Endodermal cell (in vitro differentiated cells): ENCODE measurements at regions not wholly inside any gene's neighbourhood (a gene's known extent, or its start where the extent isn't known, plus 50 kb on each side); places are given as distances from the start of the nearest gene placed in this dataset.

ENCODE experiments used
- DNase-seq: peaks from one replicate; pipeline ENCODE4 v3.0.0-alpha.2; 2017
- H3K27ac ChIP-seq: 2 replicates; pipeline ENCODE4 v1.5.1; 2013; ENCODE audit warnings: mild to moderate bottlenecking, low read depth, low read length, moderate library complexity
- H3K27me3 ChIP-seq: 2 replicates; pipeline ENCODE4 v1.6.1; 2013; ENCODE audit warnings: mild to moderate bottlenecking, low read length, moderate library complexity; ENCODE audit not compliant: insufficient read depth, control insufficient read depth, poor library complexity, severe bottlenecking
- H3K36me3 ChIP-seq: 2 replicates; pipeline ENCODE4 v1.7.0; 2013; ENCODE audit warnings: mild to moderate bottlenecking, low read length, moderate library complexity; ENCODE audit not compliant: control insufficient read depth, insufficient read depth
- H3K4me1 ChIP-seq: one replicate; pipeline ENCODE4 v1.7.0; 2013; ENCODE audit warnings: low read length; ENCODE audit not compliant: control insufficient read depth, insufficient read depth
- H3K4me3 ChIP-seq: 2 replicates; pipeline ENCODE4 v1.5.1; 2013; ENCODE audit warnings: mild to moderate bottlenecking, low read length, moderate library complexity
- H3K9ac ChIP-seq: 2 replicates; pipeline ENCODE4 v1.6.1; 2013; ENCODE audit warnings: mild to moderate bottlenecking, low read length, moderate library complexity; ENCODE audit not compliant: poor library complexity, severe bottlenecking; ENCODE audit errors: extremely low read depth
- H3K9me3 ChIP-seq: 2 replicates; pipeline ENCODE4 v1.6.1; 2013; ENCODE audit warnings: mild to moderate bottlenecking, low read length, moderate library complexity; ENCODE audit not compliant: control insufficient read depth
- H3K27ac Mint-ChIP-seq: 2 replicates; pipeline ENCODE4 v1.8.0; 2020; ENCODE audit warnings: mixed read lengths
- H3K27me3 Mint-ChIP-seq: 2 replicates; pipeline ENCODE4 v1.8.0; 2021; ENCODE audit warnings: mild to moderate bottlenecking, mixed read lengths; ENCODE audit not compliant: insufficient read depth
- H3K36me3 Mint-ChIP-seq: 2 replicates; pipeline ENCODE4 v1.8.0; 2020; ENCODE audit warnings: low read depth, mixed read lengths
- H3K4me1 Mint-ChIP-seq: 2 replicates; pipeline ENCODE4 v1.8.0; 2020; ENCODE audit warnings: mixed read lengths
- H3K4me3 Mint-ChIP-seq: 2 replicates; pipeline ENCODE4 v1.8.0; 2020; ENCODE audit warnings: mild to moderate bottlenecking, moderate library complexity, mixed read lengths
- H3K9me3 Mint-ChIP-seq: 2 replicates; pipeline ENCODE4 v1.8.0; 2020; ENCODE audit warnings: mild to moderate bottlenecking, mixed read lengths
- WGBS, 2 experiments: methylation state at CpG; one replicate each; pipeline versions ENCODE4 v1.1.5 to v1.1.7; 2013; ENCODE audit warnings: missing lambda C conversion rate in 2 of 2, mixed read lengths in 1 of 2; ENCODE audit not compliant: insufficient coverage in 1 of 2, insufficient read length in 1 of 2; 5-methylcytosine and 5-hydroxymethylcytosine counted together
- TF ChIP-seq, protein P1 (sequence below): fragments of 200-600 bp; sonication (generic); conservative IDR thresholded peaks from 2 replicates; pipeline ENCODE4 v1.5.0; 2021; ENCODE audit warnings: antibody characterized with exemption, mild to moderate bottlenecking

- Histone ChIP-seq H3K4me3 (no peak overlapping the region), H3K36me3 (no peaks in the 10 kb centered on the region), H3K9me3 (no peaks in the 10 kb centered on the region), H3K27me3 (no peaks in the 10 kb centered on the region), H3K27ac (no peak overlapping the region), H3K9ac (no peak overlapping the region), H3K4me1 (no peaks in the 10 kb centered on the region)
- TF ChIP-seq, protein P1, sequence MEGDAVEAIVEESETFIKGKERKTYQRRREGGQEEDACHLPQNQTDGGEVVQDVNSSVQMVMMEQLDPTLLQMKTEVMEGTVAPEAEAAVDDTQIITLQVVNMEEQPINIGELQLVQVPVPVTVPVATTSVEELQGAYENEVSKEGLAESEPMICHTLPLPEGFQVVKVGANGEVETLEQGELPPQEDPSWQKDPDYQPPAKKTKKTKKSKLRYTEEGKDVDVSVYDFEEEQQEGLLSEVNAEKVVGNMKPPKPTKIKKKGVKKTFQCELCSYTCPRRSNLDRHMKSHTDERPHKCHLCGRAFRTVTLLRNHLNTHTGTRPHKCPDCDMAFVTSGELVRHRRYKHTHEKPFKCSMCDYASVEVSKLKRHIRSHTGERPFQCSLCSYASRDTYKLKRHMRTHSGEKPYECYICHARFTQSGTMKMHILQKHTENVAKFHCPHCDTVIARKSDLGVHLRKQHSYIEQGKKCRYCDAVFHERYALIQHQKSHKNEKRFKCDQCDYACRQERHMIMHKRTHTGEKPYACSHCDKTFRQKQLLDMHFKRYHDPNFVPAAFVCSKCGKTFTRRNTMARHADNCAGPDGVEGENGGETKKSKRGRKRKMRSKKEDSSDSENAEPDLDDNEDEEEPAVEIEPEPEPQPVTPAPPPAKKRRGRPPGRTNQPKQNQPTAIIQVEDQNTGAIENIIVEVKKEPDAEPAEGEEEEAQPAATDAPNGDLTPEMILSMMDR = no peak
- Mint-ChIP-seq H3K9me3 (no peaks in the 10 kb centered on the region), H3K27ac (no peak overlapping the region), H3K4me3 (no peak overlapping the region), H3K36me3 (no peaks in the 10 kb centered on the region), H3K4me1 (peaks cover 5% of the 10 kb centered on the region), H3K27me3 (no peaks in the 10 kb centered on the region)
- DNase-seq = no peak
- 91 to 100% methylated on average over 1 to 5 of the region's 5 CpGs for WGBS, 2 experiments
These were observed 503.4 kb upstream of the VRK2 start for GRCh38 chr2:57543211-57543610.

- no peak overlapping the region for H3K4me3 ChIP-seq
- no peaks in the 10 kb centered on the region for H3K36me3 ChIP-seq
- DNase-seq = no peak
- TF ChIP-seq, protein P1 = no peak
- no peaks in the 10 kb centered on the region for H3K9me3 ChIP-seq
- Mint-ChIP-seq H3K27me3 (no peaks in the 10 kb centered on the region), H3K27ac (no peak overlapping the region), H3K36me3 (no peaks in the 10 kb centered on the region), H3K4me3 (no peak overlapping the region), H3K4me1 (peaks cover 5% of the 10 kb centered on the region), H3K9me3 (no peaks in the 10 kb centered on the region)
- no peak overlapping the region for H3K27ac ChIP-seq
- no peaks in the 10 kb centered on the region for H3K4me1 ChIP-seq
- H3K27me3 ChIP-seq = no peaks in the 10 kb centered on the region
- no peak overlapping the region for H3K9ac ChIP-seq
These were observed 502.0 kb upstream of the VRK2 start for GRCh38 chr2:57544624-57545023.

DNA sequence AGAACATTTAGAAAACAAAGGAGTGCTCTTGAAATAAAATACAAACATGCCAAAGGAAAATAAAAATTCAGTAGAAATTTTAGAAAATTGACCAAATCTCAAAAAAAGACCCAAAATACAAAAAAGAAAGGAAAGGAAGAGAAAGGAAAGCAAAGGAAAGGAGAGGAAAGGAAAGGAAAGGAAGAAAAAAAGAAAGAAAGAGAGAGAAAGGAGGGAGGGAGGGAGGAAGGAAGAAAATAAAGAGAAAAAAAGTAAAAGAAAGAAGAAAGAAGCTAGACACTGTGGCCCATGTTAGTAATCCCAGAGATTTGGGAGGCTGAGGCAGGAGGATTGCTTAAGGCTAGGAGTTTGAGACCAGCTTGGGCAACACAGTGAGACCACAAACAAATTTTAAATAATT lies 500.1 kb upstream of the VRK2 start:
- Mint-ChIP-seq H3K4me1 (peaks cover 5% of the 10 kb centered on the region), H3K4me3 (no peak overlapping the region), H3K36me3 (no peaks in the 10 kb centered on the region), H3K9me3 (peaks cover 5% of the 10 kb centered on the region), H3K27ac (no peak overlapping the region), H3K27me3 (no peaks in the 10 kb centered on the region)
- no peak overlapping the region for H3K9ac ChIP-seq
- H3K36me3 ChIP-seq = no peaks in the 10 kb centered on the region
- H3K27me3 ChIP-seq = no peaks in the 10 kb centered on the region
- TF ChIP-seq, protein P1 = no peak
- H3K4me1 ChIP-seq = no peaks in the 10 kb centered on the region
- no peak overlapping the region for H3K27ac ChIP-seq
- DNase-seq = no peak
- peaks cover 9% of the 10 kb centered on the region for H3K9me3 ChIP-seq
- H3K4me3 ChIP-seq = no peak overlapping the region
